ENCODE measurements at regions not wholly inside any gene's neighbourhood (a gene's known extent, or its start where the extent isn't known, plus 50 kb on each side); places are given as distances from the start of the nearest gene placed in this dataset.
"Not testable (repeated sequence)": the region's sequence is repeated elsewhere in the genome, so short reads cannot be mapped to it uniquely, and the experiment has no call there.

- no peak for DNase-seq
These were observed 189.6 kb upstream of the PTGFR start for GRCh38 chr1:78301141-78301540.

GRCh38 chr1:78303620-78304019 is 187.2 kb upstream of the PTGFR start:
- peak; percentile 52 for DNase-seq

GRCh38 chr1:78304341-78304740 is 186.4 kb upstream of the PTGFR start:
- DNase-seq: no peak

- DNase-seq: no peak
These were observed 186.0 kb upstream of the PTGFR start for GRCh38 chr1:78304761-78305160.

- not testable (repeated sequence) for DNase-seq
These were observed 180.5 kb upstream of the PTGFR start for GRCh38 chr1:78310261-78310660.

- no peak for DNase-seq
These were observed 172.8 kb upstream of the PTGFR start for GRCh38 chr1:78318011-78318410.

GRCh38 chr1:78319603-78320002 is 171.2 kb upstream of the PTGFR start:
- no peak for DNase-seq

GRCh38 chr1:78322928-78323680 is 167.7 kb upstream of the PTGFR start:
- no peak for DNase-seq

- no peak for DNase-seq
These were observed 165.5 kb upstream of the PTGFR start for GRCh38 chr1:78325293-78325692.

- DNase-seq: no peak
These were observed 161.3 kb upstream of the PTGFR start for GRCh38 chr1:78329475-78329874.

GRCh38 chr1:78331799-78332198 is 159.0 kb upstream of the PTGFR start:
- DNase-seq: no peak

- no peak for DNase-seq
These were observed 157.3 kb upstream of the PTGFR start for GRCh38 chr1:78333502-78333901.

- DNase-seq: no peak
These were observed 156.7 kb upstream of the PTGFR start for GRCh38 chr1:78334114-78334513.

GRCh38 chr1:78334952-78335351 is 155.8 kb upstream of the PTGFR start:
- DNase-seq: no peak

GRCh38 chr1:78336751-78337150 is 154.0 kb upstream of the PTGFR start:
- not testable (repeated sequence) for DNase-seq

GRCh38 chr1:78339490-78339889 is 151.3 kb upstream of the PTGFR start:
- DNase-seq: no peak

- no peak for DNase-seq
These were observed 150.8 kb upstream of the PTGFR start for GRCh38 chr1:78340006-78340405.

GRCh38 chr1:78348496-78349284 is 142.1 kb upstream of the PTGFR start:
- no peak for DNase-seq

- DNase-seq: no peak
These were observed 139.1 kb upstream of the PTGFR start for GRCh38 chr1:78351551-78352216.

GRCh38 chr1:78355656-78356055 is 135.1 kb upstream of the PTGFR start:
- DNase-seq: no peak

- no peak for DNase-seq
These were observed 132.6 kb upstream of the PTGFR start for GRCh38 chr1:78358165-78358564.

GRCh38 chr1:78359666-78360065 is 131.1 kb upstream of the PTGFR start:
- no peak for DNase-seq

- DNase-seq: no peak
These were observed 130.2 kb upstream of the PTGFR start for GRCh38 chr1:78360584-78360983.

- no peak for DNase-seq
These were observed 123.1 kb upstream of the PTGFR start for GRCh38 chr1:78367700-78368099.
